HCT116 (cell line): ENCODE measurements at regions not wholly inside any gene's neighbourhood (a gene's known extent, or its start where the extent isn't known, plus 50 kb on each side); places are given as distances from the start of the nearest gene placed in this dataset.

Experiments
- ATAC-seq: fragments of 200-7000 bp; cut with Tn5 transposase; 2 replicates; pipeline ENCODE4 v1.9.1; 2020; ENCODE audit warnings: mild to moderate bottlenecking, moderate library complexity
- BruUV-seq: library from RNA; stranded (reverse); fragments of 400-500 nt; replicated peaks from 2 replicates; lab custom pipeline; 2021; lab: Mats Ljungman, UMichigan
- CTCF ChIA-PET: fragments of 300-600 bp; sonication (Branson Sonifier 250); formaldehyde crosslinking; loops from one replicate; lab custom pipeline; 2021; ENCODE audit warnings: antibody characterized with exemption; lab: Charles Lee
- POLR2A ChIA-PET: fragments of 300-600, 350-600 bp; sonication (Branson Sonifier 250); formaldehyde crosslinking; loops from one replicate; lab custom pipeline; 2021; ENCODE audit warnings: antibody characterized with exemption; lab: Charles Lee
- RAD21 ChIA-PET, 2 experiments: fragments of 300-600 bp; sonication (Branson Sonifier 250); formaldehyde crosslinking; loops; one replicate each; lab custom pipeline; 2023; ENCODE audit warnings: low total read pairs in 2 of 2; ENCODE audit not compliant: uncharacterized antibody in 2 of 2, unreplicated experiment in 2 of 2, low non-redundant PET in 1 of 2; lab: Charles Lee
- DNase-seq: peaks from one replicate; pipeline ENCODE4 v3.0.0-alpha.2; 2010; ENCODE audit warnings: low read depth, low spot score
- H2AFZ ChIP-seq: fragments of 200-600 bp; shearing (Covaris generic), sonication (generic); 2 replicates; pipeline ENCODE4 v1.6.1; 2017; ENCODE audit warnings: low read depth, mixed run types, mixed read lengths, antibody characterized with exemption, low read length; ENCODE audit not compliant: poor library complexity, severe bottlenecking
- H3K27ac ChIP-seq: 2 replicates; pipeline ENCODE4 v1.5.1; 2012; ENCODE audit warnings: low read depth, low read length
- H3K27me3 ChIP-seq: fragments of 200-600 bp; sonication (generic); 2 replicates; pipeline ENCODE4 v1.6.1; 2016; ENCODE audit warnings: mixed run types, low read length, mixed read lengths; ENCODE audit not compliant: insufficient read depth
- H3K36me3 ChIP-seq, 2 experiments: fragments of 200-500 bp in 1 of 2; fragments of 200-600 bp in 1 of 2; sonication (Bioruptor generic) in 1 of 2; sonication (generic) in 1 of 2; 2 replicates each; pipeline versions ENCODE4 v1.5.1 to v1.6.1; 2014 to 2016; ENCODE audit warnings: low read length in 2 of 2, inconsistent platforms in 1 of 2, mixed read lengths in 1 of 2, mixed run types in 1 of 2; ENCODE audit not compliant: insufficient read depth in 2 of 2, control insufficient read depth in 1 of 2
- H3K4me1 ChIP-seq, 2 experiments: fragments of 200-600 bp in 1 of 2; sonication (generic) in 1 of 2; 2 replicates each; pipeline versions ENCODE4 v1.5.1 to v1.6.1; 2012 to 2017; ENCODE audit warnings: low read length in 2 of 2, inconsistent platforms in 1 of 2, mild to moderate bottlenecking in 1 of 2, mixed read lengths in 1 of 2, mixed run types in 1 of 2, moderate library complexity in 1 of 2; ENCODE audit not compliant: insufficient read depth in 2 of 2, control insufficient read depth in 1 of 2
- H3K4me2 ChIP-seq: fragments of 200-600 bp; sonication (generic); 2 replicates; pipeline ENCODE4 v1.6.1; 2017; ENCODE audit warnings: mixed run types, low read length, mixed read lengths
- H3K4me3 ChIP-seq, 2 experiments: fragments of 200-600 bp in 1 of 2; sonication (generic) in 1 of 2; replicated peaks in 1 of 2; 2 replicates each; pipeline ENCODE4 v1.5.1; 2011 to 2016; ENCODE audit warnings: low read length in 2 of 2, control low read depth in 1 of 2, low read depth in 1 of 2, mild to moderate bottlenecking in 1 of 2, mixed read lengths in 1 of 2, mixed run types in 1 of 2
- H3K79me2 ChIP-seq: fragments of 200-600 bp; sonication (generic); 2 replicates; pipeline ENCODE4 v1.6.1; 2017; ENCODE audit warnings: mild to moderate bottlenecking, mixed run types, low read length, moderate library complexity, mixed read lengths; ENCODE audit not compliant: insufficient read depth
- H3K9ac ChIP-seq: fragments of 200-600 bp; sonication (generic); 2 replicates; pipeline ENCODE4 v1.6.1; 2016; ENCODE audit warnings: low read length, mixed read lengths
- H3K9me2 ChIP-seq: fragments of 200-600 bp; sonication (generic), shearing (Covaris generic); 2 replicates; pipeline ENCODE4 v1.6.1; 2017; ENCODE audit warnings: mixed run types, mild to moderate bottlenecking, moderate library complexity; ENCODE audit not compliant: insufficient read depth
- H3K9me3 ChIP-seq, 2 experiments: fragments of 200-500 bp in 1 of 2; fragments of 200-600 bp in 1 of 2; sonication (Bioruptor generic) in 1 of 2; sonication (generic) in 1 of 2; 2 replicates each; pipeline ENCODE4 v1.6.1; 2014 to 2017; ENCODE audit warnings: low read length in 2 of 2, mixed read lengths in 2 of 2, inconsistent platforms in 1 of 2, low read depth in 1 of 2, mild to moderate bottlenecking in 1 of 2, mixed run types in 1 of 2, moderate library complexity in 1 of 2; ENCODE audit not compliant: control insufficient read depth in 1 of 2, insufficient read depth in 1 of 2
- H4K20me1 ChIP-seq: fragments of 200-600 bp; sonication (generic), shearing (Covaris generic); 2 replicates; pipeline ENCODE4 v1.6.1; 2017; ENCODE audit warnings: mixed run types, mild to moderate bottlenecking, moderate library complexity; ENCODE audit not compliant: insufficient read depth
- CBX3 ChIP-seq: IDR thresholded peaks from 2 replicates; pipeline ENCODE4 v1.6.1; 2012; ENCODE audit warnings: low read depth
- CTCF ChIP-seq, 3 experiments: fragments of 200-600 bp in 1 of 3; sonication (generic) in 1 of 3; IDR thresholded peaks in 2 of 3; conservative IDR thresholded peaks in 1 of 3; 2 replicates each; pipeline ENCODE4 v1.5.1; 2012 to 2017; ENCODE audit warnings: low read depth in 2 of 3, low read length in 2 of 3, antibody characterized with exemption in 1 of 3, borderline replicate concordance in 1 of 3, control low read depth in 1 of 3, mild to moderate bottlenecking in 1 of 3, mixed read lengths in 1 of 3, mixed run types in 1 of 3, moderate library complexity in 1 of 3; ENCODE audit not compliant: insufficient read depth in 1 of 3
- EZH2 ChIP-seq: fragments of 200-600 bp; sonication (generic); IDR thresholded peaks from 2 replicates; pipeline ENCODE4 v1.6.1; 2017; ENCODE audit warnings: antibody characterized with exemption, mixed run types
- JUND ChIP-seq: IDR thresholded peaks from 2 replicates; pipeline ENCODE4 v1.6.1; 2012
- POLR2A ChIP-seq: IDR thresholded peaks from 2 replicates; pipeline ENCODE4 v1.7.0; 2011; ENCODE audit warnings: borderline replicate concordance; ENCODE audit not compliant: insufficient read depth, insufficient read length; ENCODE audit errors: extremely low read depth
- POLR2AphosphoS5 ChIP-seq: IDR thresholded peaks from 2 replicates; pipeline ENCODE4 v1.6.1; 2011; ENCODE audit warnings: mild to moderate bottlenecking, low read depth, low read length, moderate library complexity
- RAD21 ChIP-seq: IDR thresholded peaks from 2 replicates; pipeline ENCODE4 v1.6.1; 2012; ENCODE audit warnings: low read depth, mild to moderate bottlenecking
- TCF7L2 ChIP-seq: IDR thresholded peaks from 2 replicates; pipeline ENCODE4 v1.7.0; 2011; ENCODE audit warnings: borderline replicate concordance, inconsistent platforms; ENCODE audit not compliant: insufficient read depth, insufficient read length; ENCODE audit errors: extremely low read depth
- ZNF274 ChIP-seq: fragments of 200-500 bp; sonication (Bioruptor generic); IDR thresholded peaks from 2 replicates; pipeline ENCODE4 v1.6.1; 2014; ENCODE audit warnings: mild to moderate bottlenecking, low read depth, low read length, inconsistent platforms
- intact Hi-C: fragments of 100-400 bp; cut with micrococcal nuclease; formaldehyde crosslinking; loops from 2 replicates; pipeline ENCODE4 v1.10.0; 2022
- TF ChIP-seq, protein P1 (sequence below): IDR thresholded peaks from 2 replicates; pipeline ENCODE4 v1.6.1; 2012

- ATAC-seq (no peak), DNase-seq (no peak)
- Histone ChIP-seq H2AFZ (no peak overlapping the region), H4K20me1 (no peaks in the 10 kb centered on the region), H3K9me2 (no peaks in the 10 kb centered on the region; the same call in 1 of the 2 replicates), H3K27ac (no peak overlapping the region), H3K4me2 (no peak overlapping the region), H3K27me3 (no peaks in the 10 kb centered on the region), H3K79me2 (no peaks in the 10 kb centered on the region), H3K9me3 (no peaks in the 10 kb centered on the region), H3K4me1 (peaks cover 0 to 5% of the 10 kb centered on the region in 2 experiments; a peak in 1 of 4 replicates)
- CTCF ChIA-PET, result no interaction called here
- intact Hi-C loops, result no loop called here
- POLR2A ChIA-PET, result no interaction called here
- no peak for TF ChIP-seq POLR2A
- no peak for TF ChIP-seq CBX3
- no peak for TF ChIP-seq ZNF274
- no peak for TF ChIP-seq CTCF (IDR thresholded peaks at IDR 0.05 in 2 of 3, conservative IDR thresholded peaks at IDR 0.05 in 1 of 3; ENCODE audit: borderline replicate concordance in 1 of 3, insufficient read depth in 1 of 3, low read depth in 2 of 3, low read length in 2 of 3)
- no peak for TF ChIP-seq EZH2
- no peak for TF ChIP-seq RAD21
- TF ChIP-seq, protein P1, sequence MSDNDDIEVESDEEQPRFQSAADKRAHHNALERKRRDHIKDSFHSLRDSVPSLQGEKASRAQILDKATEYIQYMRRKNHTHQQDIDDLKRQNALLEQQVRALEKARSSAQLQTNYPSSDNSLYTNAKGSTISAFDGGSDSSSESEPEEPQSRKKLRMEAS, result no peak
- no peak for TF ChIP-seq POLR2AphosphoS5
- TF ChIP-seq JUND, result no peak
- TF ChIP-seq TCF7L2, result no peak
- TF ChIP-seq, all 23 proteins: peak for 0
- Histone ChIP-seq H3K4me3 (no peak overlapping the region), H3K36me3 (0 out of 4 replicates have a peak, but pooled peaks cover 0 to 4% of the 10 kb centered on the region in 2 experiments), H3K9ac (no peak overlapping the region)
- RAD21 ChIA-PET, result no interaction called here
- BruUV-seq, result no TSS peak
Observed at GRCh38 chr11:128201801-128202200, 385.6 kb downstream of the ETS1 start.
